Activated B cell treated with CpG ODN at 0.5 μM for 24 hours (primary cell): ENCODE measurements at regions not wholly inside any gene's neighbourhood (a gene's known extent, or its start where the extent isn't known, plus 50 kb on each side); places are given as distances from the start of the nearest gene placed in this dataset.

Experiments used
- ATAC-seq: fragments of 200-7000 bp; cut with Tn5 transposase; one replicate; pipeline ENCODE4 v1.10.0; 2021; ENCODE audit warnings: low read depth, mild to moderate bottlenecking, moderate library complexity
- CTCF ChIA-PET: fragments of 350-600 bp; sonication (Branson Sonifier 250); formaldehyde crosslinking; loops from one replicate; lab custom pipeline; 2021; ENCODE audit warnings: antibody characterized with exemption; lab: Charles Lee
- POLR2A ChIA-PET: fragments of 350-600 bp; sonication (Branson Sonifier 250); formaldehyde crosslinking; loops from one replicate; lab custom pipeline; 2021; ENCODE audit warnings: antibody characterized with exemption; lab: Charles Lee
- DNase-seq: peaks from one replicate; pipeline ENCODE4 v3.0.0; 2022
- H3K27ac Mint-ChIP-seq: one replicate; pipeline ENCODE4 v1.8.0; 2020; ENCODE audit warnings: mixed read lengths
- H3K27me3 Mint-ChIP-seq: one replicate; pipeline ENCODE4 v1.8.0; 2021; ENCODE audit warnings: mixed read lengths
- H3K36me3 Mint-ChIP-seq: one replicate; pipeline ENCODE4 v1.8.0; 2021; ENCODE audit warnings: low read depth, mixed read lengths
- H3K4me1 Mint-ChIP-seq: one replicate; pipeline ENCODE4 v1.8.0; 2021; ENCODE audit warnings: mixed read lengths
- H3K4me3 Mint-ChIP-seq: one replicate; pipeline ENCODE4 v1.8.0; 2020; ENCODE audit warnings: mild to moderate bottlenecking, mixed read lengths
- H3K9me3 Mint-ChIP-seq: one replicate; pipeline ENCODE4 v1.8.0; 2020; ENCODE audit warnings: mixed read lengths
- intact Hi-C: fragments of 100-400 bp; cut with micrococcal nuclease; formaldehyde crosslinking; loops from one replicate; pipeline ENCODE4 v1.15.1; 2024
- TF ChIP-seq, protein P1 (sequence below): fragments of 200-600 bp; IDR thresholded peaks from one replicate; pipeline ENCODE4 v1.8.0; 2022; ENCODE audit warnings: antibody characterized with exemption, mild to moderate bottlenecking

DNA sequence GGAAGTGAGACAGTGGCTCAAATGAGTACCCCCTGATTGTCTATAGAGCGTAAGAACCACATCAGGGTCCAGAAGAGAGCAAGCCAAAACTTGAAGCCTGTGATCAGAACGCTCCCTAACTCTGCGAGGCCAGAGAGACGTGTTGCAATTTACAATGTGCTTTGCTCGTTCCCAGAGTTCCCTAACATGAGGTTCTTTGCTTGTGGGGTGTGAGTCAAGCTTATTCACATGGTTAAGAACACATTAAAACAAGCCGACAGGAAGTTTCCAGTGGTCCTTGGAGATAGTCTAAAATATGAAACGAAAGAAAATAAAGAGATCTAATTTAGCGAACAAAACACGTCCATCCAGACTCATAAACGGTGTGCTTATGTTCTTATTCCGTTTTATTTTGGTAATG, 702.3 kb downstream of the TRIML1 start:
- no peak for ATAC-seq
- TF ChIP-seq, protein P1, sequence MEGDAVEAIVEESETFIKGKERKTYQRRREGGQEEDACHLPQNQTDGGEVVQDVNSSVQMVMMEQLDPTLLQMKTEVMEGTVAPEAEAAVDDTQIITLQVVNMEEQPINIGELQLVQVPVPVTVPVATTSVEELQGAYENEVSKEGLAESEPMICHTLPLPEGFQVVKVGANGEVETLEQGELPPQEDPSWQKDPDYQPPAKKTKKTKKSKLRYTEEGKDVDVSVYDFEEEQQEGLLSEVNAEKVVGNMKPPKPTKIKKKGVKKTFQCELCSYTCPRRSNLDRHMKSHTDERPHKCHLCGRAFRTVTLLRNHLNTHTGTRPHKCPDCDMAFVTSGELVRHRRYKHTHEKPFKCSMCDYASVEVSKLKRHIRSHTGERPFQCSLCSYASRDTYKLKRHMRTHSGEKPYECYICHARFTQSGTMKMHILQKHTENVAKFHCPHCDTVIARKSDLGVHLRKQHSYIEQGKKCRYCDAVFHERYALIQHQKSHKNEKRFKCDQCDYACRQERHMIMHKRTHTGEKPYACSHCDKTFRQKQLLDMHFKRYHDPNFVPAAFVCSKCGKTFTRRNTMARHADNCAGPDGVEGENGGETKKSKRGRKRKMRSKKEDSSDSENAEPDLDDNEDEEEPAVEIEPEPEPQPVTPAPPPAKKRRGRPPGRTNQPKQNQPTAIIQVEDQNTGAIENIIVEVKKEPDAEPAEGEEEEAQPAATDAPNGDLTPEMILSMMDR = no peak
- H3K27me3 Mint-ChIP-seq = no peaks in the 10 kb centered on the region
- CTCF ChIA-PET = no interaction called here
- H3K4me1 Mint-ChIP-seq = no peaks in the 10 kb centered on the region
- H3K9me3 Mint-ChIP-seq = peaks cover 12% of the 10 kb centered on the region
- H3K27ac Mint-ChIP-seq = no peak overlapping the region
- intact Hi-C loops = no loop called here
- no peak for DNase-seq
- POLR2A ChIA-PET = no interaction called here
- no peak overlapping the region for H3K4me3 Mint-ChIP-seq
- H3K36me3 Mint-ChIP-seq = no peaks in the 10 kb centered on the region

DNA sequence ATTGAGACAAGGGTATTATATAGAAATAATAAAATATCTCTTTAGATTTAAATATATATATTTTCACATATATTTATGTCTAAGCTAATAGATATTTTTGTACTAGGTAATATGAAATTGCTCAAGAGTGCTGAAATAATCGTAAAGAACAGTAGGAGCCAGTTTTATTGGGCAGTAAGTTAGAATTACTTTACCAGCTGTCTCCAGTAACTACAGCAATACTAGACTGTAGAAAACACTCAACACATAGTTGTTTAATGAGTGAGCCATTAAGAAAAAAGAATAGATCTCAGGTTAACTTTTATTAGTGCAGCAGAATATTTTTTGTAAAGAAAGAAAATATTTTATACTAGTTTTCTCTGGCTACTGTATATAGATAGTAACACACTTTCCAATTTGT, 715.2 kb downstream of the TRIML1 start:
- CTCF ChIA-PET = no interaction called here

DNA sequence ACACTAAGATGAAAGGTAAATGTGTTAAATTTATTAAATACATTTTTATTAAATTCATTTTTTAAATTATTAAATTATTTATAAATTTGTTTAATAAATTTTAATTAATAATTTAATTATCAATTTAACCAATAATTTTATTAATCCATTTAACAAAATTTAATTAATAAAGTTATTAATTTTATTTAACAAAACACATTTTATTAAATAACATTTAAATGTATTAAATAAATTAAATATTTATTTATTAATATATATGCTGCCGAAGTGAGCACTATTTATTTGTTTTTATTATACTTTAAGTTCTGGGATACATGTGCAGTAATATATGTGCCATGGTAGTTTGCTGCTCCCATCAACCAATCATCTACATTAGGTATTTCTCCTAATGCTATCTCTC, 719.5 kb downstream of the TRIML1 start:
- Mint-ChIP-seq H3K27me3 (no peaks in the 10 kb centered on the region), H3K36me3 (no peaks in the 10 kb centered on the region), H3K27ac (no peak overlapping the region), H3K4me3 (no peak overlapping the region), H3K4me1 (no peaks in the 10 kb centered on the region), H3K9me3 (peaks cover 18% of the 10 kb centered on the region)
- intact Hi-C loops = no loop called here
- TF ChIP-seq, protein P1 = no peak
- no peak for DNase-seq
- no peak for ATAC-seq
- ChIA-PET CTCF (no interaction called here), POLR2A (no interaction called here)

More for the DNA sequence above, 715.2 kb downstream of the TRIML1 start:
- Mint-ChIP-seq H3K4me3 (no peak overlapping the region), H3K36me3 (no peaks in the 10 kb centered on the region), H3K27ac (no peak overlapping the region), H3K9me3 (peaks cover 18% of the 10 kb centered on the region), H3K4me1 (no peaks in the 10 kb centered on the region), H3K27me3 (no peaks in the 10 kb centered on the region)
- ATAC-seq (no peak), DNase-seq (no peak)
- TF ChIP-seq, protein P1 = no peak
- POLR2A ChIA-PET = no interaction called here
- intact Hi-C loops = no loop called here

DNA sequence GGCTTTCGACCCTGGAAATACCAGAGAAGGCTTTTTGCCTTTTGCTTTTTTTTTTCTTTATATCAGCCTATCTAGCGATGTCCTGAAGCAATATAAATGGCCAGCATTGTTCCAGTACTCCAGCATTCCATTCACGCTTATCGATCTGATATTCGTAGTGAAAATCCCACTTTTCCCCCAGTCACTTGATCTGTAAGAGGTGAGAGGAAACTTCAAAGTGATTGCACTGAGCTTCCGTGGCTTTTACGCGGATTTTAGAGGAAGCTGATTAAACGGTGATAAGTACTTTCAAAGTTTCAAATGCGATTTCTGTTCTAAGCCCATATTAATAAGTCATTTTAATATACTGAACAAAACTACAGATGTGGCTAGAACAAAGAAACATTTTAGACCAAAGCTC, 725.5 kb downstream of the TRIML1 start:
- Mint-ChIP-seq H3K9me3 (peaks cover 14% of the 10 kb centered on the region), H3K4me1 (no peaks in the 10 kb centered on the region), H3K36me3 (no peaks in the 10 kb centered on the region), H3K27ac (no peak overlapping the region), H3K27me3 (no peaks in the 10 kb centered on the region), H3K4me3 (no peak overlapping the region)
- ChIA-PET POLR2A (no interaction called here), CTCF (no interaction called here)
- intact Hi-C loops = no loop called here
- DNase-seq (no peak), ATAC-seq (no peak)
- TF ChIP-seq, protein P1 = no peak

DNA sequence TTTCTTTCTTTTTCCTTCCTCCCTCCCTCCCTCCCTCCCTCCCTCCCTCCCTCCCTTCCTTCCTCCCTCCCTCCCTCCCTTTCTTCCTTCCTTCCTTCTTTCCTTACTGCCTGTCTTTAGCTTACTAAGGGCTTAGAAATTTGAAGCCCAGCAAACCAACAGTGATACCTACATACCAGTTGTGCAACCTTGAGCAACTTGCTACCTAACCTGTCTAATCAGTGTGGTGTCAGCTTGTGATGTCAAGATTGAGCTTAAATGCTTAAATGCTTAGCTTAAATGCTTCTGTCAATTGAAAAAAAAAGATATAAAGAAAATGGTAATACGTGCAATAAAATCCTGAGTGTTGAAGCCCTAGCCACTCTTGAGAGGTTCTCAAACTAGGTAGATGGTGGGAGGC, 728.6 kb downstream of the TRIML1 start:
- ATAC-seq = no peak
- Mint-ChIP-seq H3K9me3 (peaks cover 9% of the 10 kb centered on the region), H3K27ac (no peak overlapping the region), H3K36me3 (no peaks in the 10 kb centered on the region), H3K4me1 (no peaks in the 10 kb centered on the region), H3K27me3 (no peaks in the 10 kb centered on the region), H3K4me3 (no peak overlapping the region)
- TF ChIP-seq, protein P1 = no peak
- DNase-seq = no peak
- POLR2A ChIA-PET = no interaction called here
- CTCF ChIA-PET = no interaction called here
- intact Hi-C loops = no loop called here
